GM12878 (cell line): ENCODE measurements at regions not wholly inside any gene's neighbourhood (a gene's known extent, or its start where the extent isn't known, plus 50 kb on each side); places are given as distances from the start of the nearest gene placed in this dataset.

ENCODE experiments used
- BHLHE40 ChIP-seq, 2 experiments: fragments of 450-650 bp in 1 of 2; IDR thresholded peaks; 2 replicates each; pipeline ENCODE4 v1.6.1; 2011 to 2017; ENCODE audit warnings: low read depth in 2 of 2, borderline replicate concordance in 1 of 2, improper control_type of control experiment in 1 of 2, low read length in 1 of 2, mild to moderate bottlenecking in 1 of 2
- CUX1 ChIP-seq: IDR thresholded peaks from 2 replicates; pipeline ENCODE4 v1.6.1; 2012; ENCODE audit warnings: improper control_type of control experiment, low read depth, low read length; ENCODE audit not compliant: insufficient replicate concordance
- MAX ChIP-seq: IDR thresholded peaks from 2 replicates; pipeline ENCODE4 v1.6.1; 2012; ENCODE audit warnings: low read depth, low read length, improper control_type of control experiment
- PRDM15 ChIP-seq: fragments of 450-650 bp; formaldehyde crosslinking; IDR thresholded peaks from 2 replicates; pipeline ENCODE4 v1.4.0; 2020; ENCODE audit warnings: mild to moderate bottlenecking, moderate library complexity
- SREBF1 ChIP-seq: IDR thresholded peaks from 2 replicates; pipeline ENCODE4 v1.6.1; 2012; ENCODE audit warnings: mild to moderate bottlenecking, low read length
- TBL1XR1 ChIP-seq: IDR thresholded peaks from 2 replicates; pipeline ENCODE4 v1.6.1; 2012; ENCODE audit warnings: low read depth, low read length, improper control_type of control experiment
- WRNIP1 ChIP-seq: IDR thresholded peaks from 2 replicates; pipeline ENCODE4 v1.6.1; 2011; ENCODE audit warnings: low read depth, low read length, improper control_type of control experiment, borderline replicate concordance
- ZBTB11 ChIP-seq: fragments of 450-650 bp; formaldehyde crosslinking; IDR thresholded peaks from 2 replicates; pipeline ENCODE4 v1.5.0; 2022; ENCODE audit warnings: mild to moderate bottlenecking, missing genetic modification characterization
- ZBTB4 ChIP-seq: fragments of 450-650 bp; formaldehyde crosslinking; IDR thresholded peaks from 2 replicates; pipeline ENCODE4 v1.4.0; 2022; ENCODE audit warnings: mild to moderate bottlenecking, moderate library complexity
- ZNF207 ChIP-seq: fragments of 450-650 bp; IDR thresholded peaks from 2 replicates; pipeline ENCODE4 v1.6.1; 2014; ENCODE audit warnings: antibody characterized with exemption, mild to moderate bottlenecking, borderline replicate concordance

GRCh38 chr4:22984390-22984789 is 291.7 kb downstream of the GBA3 start (continued):
- no peak for TF ChIP-seq ZBTB11 (CRISPR knock-in tag)
- no peak for TF ChIP-seq SREBF1
- no peak for TF ChIP-seq TBL1XR1
- TF ChIP-seq BHLHE40 (IDR thresholded peaks at IDR 0.05; ENCODE audit: borderline replicate concordance in 1 of 2, low read depth in 2 of 2, low read length in 1 of 2) = no peak
- no peak for TF ChIP-seq ZBTB4 (CRISPR knock-in tag)
- TF ChIP-seq PRDM15 (CRISPR knock-in tag) = no peak
- TF ChIP-seq ZNF207 = no peak
- TF ChIP-seq MAX = no peak
- no peak for TF ChIP-seq WRNIP1
- TF ChIP-seq CUX1 = no peak
- TF ChIP-seq, all 136 proteins: peak for 0
